ENCODE measurements at regions not wholly inside any gene's neighbourhood (a gene's known extent, or its start where the extent isn't known, plus 50 kb on each side); places are given as distances from the start of the nearest gene placed in this dataset.

DNA sequence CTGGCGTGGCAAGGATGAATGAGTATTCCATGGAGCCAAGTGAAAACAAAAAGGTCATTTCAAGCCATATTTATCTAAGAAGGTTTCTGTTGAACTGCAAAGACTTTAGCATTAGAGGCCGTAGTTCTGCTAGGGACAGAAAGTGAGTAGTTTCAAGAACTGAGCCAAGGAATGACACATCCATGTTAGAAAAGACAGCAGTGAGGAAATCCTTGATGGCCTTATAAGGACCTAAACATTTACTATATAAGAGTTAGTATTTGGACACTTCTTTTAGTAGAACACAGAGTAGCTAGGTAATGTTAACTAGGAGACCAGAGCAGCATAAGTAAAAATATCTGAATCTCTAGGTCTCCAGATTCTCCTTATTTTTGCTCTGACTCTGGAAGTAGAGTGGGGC lies 329.8 kb upstream of the SEMA3D start:
- Histone ChIP-seq H2BK120ac (replicated peaks; ENCODE audit: low read depth, low read length) (no peak overlapping the region), H3K9ac (replicated peaks in 1 of 4; ENCODE audit: extremely low read depth in 1 of 4, low read depth in 3 of 4, low read length in 3 of 4) (no peak overlapping the region), H4K5ac (ENCODE audit: insufficient read length, low read depth, low read length) (no peak overlapping the region), H2BK12ac (ENCODE audit: low read depth, low read length) (no peak overlapping the region), H3K79me2 (ENCODE audit: control insufficient read depth in 1 of 2, insufficient read depth in 2 of 2, low read length in 2 of 2) (no peaks in the 10 kb centered on the region), H3K56ac (replicated peaks; ENCODE audit: insufficient read length, low read depth, low read length) (no peak overlapping the region), H3K27ac (ENCODE audit: low read depth, low read length) (no peak overlapping the region), H4K8ac (ENCODE audit: extremely low read depth, insufficient read depth, low read length) (no peak overlapping the region), H4K91ac (replicated peaks; ENCODE audit: insufficient read length, low read length) (no peak overlapping the region), H3K23me2 (ENCODE audit: low read depth, low read length) (no peaks in the 10 kb centered on the region; the same call in 1 of the 2 replicates), H3K36me3 (ENCODE audit: control insufficient read depth in 2 of 4, insufficient read depth in 4 of 4, low read length in 3 of 4) (no peaks in the 10 kb centered on the region), H2BK5ac (ENCODE audit: low read depth, low read length) (no peak overlapping the region), H3K4ac (replicated peaks; ENCODE audit: insufficient read length, low read depth, low read length) (no peak overlapping the region), H2AK5ac (ENCODE audit: low read depth, low read length) (no peak overlapping the region), H4K20me1 (replicated peaks in 1 of 2; ENCODE audit: control insufficient read depth in 1 of 2, insufficient read depth in 2 of 2, low read length in 2 of 2) (no peaks in the 10 kb centered on the region), H3K4me1 (replicated peaks in 1 of 4; ENCODE audit: control insufficient read depth in 3 of 4, insufficient read depth in 4 of 4, low read length in 3 of 4) (no peaks in the 10 kb centered on the region), H3K4me3 (ENCODE audit: extremely low read depth in 1 of 4, insufficient read depth in 2 of 4, low read depth in 3 of 4, low read length in 4 of 4) (no peak overlapping the region), H3K9me3 (ENCODE audit: insufficient read depth in 2 of 2, low read depth in 1 of 2, low read length in 1 of 2) (no peaks in the 10 kb centered on the region), H3K14ac (ENCODE audit: insufficient read length) (no peak overlapping the region), H3K23ac (ENCODE audit: insufficient read length) (no peak overlapping the region), H3K4me2 (ENCODE audit: insufficient read depth in 1 of 2, low read depth in 2 of 2, low read length in 2 of 2) (no peak overlapping the region), H2BK15ac (ENCODE audit: low read length) (no peak overlapping the region), H2AFZ (ENCODE audit: low read length) (no peak overlapping the region), H2BK20ac (ENCODE audit: low read length) (no peak overlapping the region), H3K79me1 (ENCODE audit: low read depth, low read length) (no peaks in the 10 kb centered on the region), H3K18ac (ENCODE audit: extremely low read depth, low read length) (no peak overlapping the region), H3K27me3 (replicated peaks in 1 of 4; ENCODE audit: control insufficient read depth in 3 of 4, extremely low read depth in 1 of 4, insufficient read depth in 3 of 4, low read length in 3 of 4) (no peaks in the 10 kb centered on the region)
- FAIRE-seq (no peak), DNase-seq (ENCODE audit: low read depth in 1 of 2, low spot score in 2 of 2) (no peak)
- TF ChIP-seq EGR1 (IDR thresholded peaks at IDR 0.05; ENCODE audit: borderline replicate concordance, low read depth, low read length) (no peak), KDM5A (IDR thresholded peaks at IDR 0.05; ENCODE audit: low read length) (no peak), GABPA (IDR thresholded peaks at IDR 0.05; ENCODE audit: borderline replicate concordance, insufficient read depth, low read length) (no peak), RXRA (IDR thresholded peaks at IDR 0.05; ENCODE audit: insufficient read depth, low read depth, low read length) (no peak), ASH2L (IDR thresholded peaks at IDR 0.05; ENCODE audit: low read length) (no peak), SP4 (IDR thresholded peaks at IDR 0.05; ENCODE audit: low read length) (no peak), SUZ12 (IDR thresholded peaks at IDR 0.05; ENCODE audit: low read length) (no peak), CBX8 (IDR thresholded peaks at IDR 0.05; ENCODE audit: borderline replicate concordance, low read depth, low read length) (no peak)
- ChIA-PET CTCF (ENCODE audit: partially characterized antibody) (no interaction called here), POLR2A (ENCODE audit: partially characterized antibody) (no interaction called here)
- WGBS, 2 experiments (ENCODE audit: extremely low coverage in 1 of 2, insufficient coverage in 1 of 2, insufficient read length in 1 of 2, insufficient replicate concordance in 2 of 2, low coverage in 1 of 2, low lambda C conversion rate in 2 of 2, missing lambda C conversion rate in 1 of 2), result 88% methylated on average over 2 of the region's 2 CpGs; no CpG with 5 or more reads in 1 of the 2 experiments

Measured in H1 (cell line).